ENCODE measurements at regions not wholly inside any gene's neighbourhood (a gene's known extent, or its start where the extent isn't known, plus 50 kb on each side); places are given as distances from the start of the nearest gene placed in this dataset.
"Not testable (repeated sequence)": the region's sequence is repeated elsewhere in the genome, so short reads cannot be mapped to it uniquely, and the experiment has no call there.

DNA sequence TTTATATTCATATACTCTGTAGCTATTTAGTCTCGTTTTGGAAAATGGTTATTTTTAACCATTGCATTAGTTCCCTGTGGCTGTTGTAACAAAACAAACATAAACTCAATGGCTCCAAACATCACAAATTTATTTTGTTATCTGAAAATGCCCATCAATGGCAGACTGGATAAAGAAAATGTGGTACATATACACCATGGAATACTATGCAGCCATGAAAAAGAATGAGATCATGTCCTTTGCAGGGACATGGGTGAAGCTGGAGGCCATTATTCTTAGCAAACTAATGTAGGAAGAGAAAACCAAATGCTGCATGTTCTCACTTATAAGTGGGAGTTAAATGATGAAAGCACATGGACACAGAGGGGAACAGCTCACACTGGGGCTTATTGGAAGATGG, 938.7 kb downstream of the NLGN4X start:
- not testable (repeated sequence) for FAIRE-seq

DNA sequence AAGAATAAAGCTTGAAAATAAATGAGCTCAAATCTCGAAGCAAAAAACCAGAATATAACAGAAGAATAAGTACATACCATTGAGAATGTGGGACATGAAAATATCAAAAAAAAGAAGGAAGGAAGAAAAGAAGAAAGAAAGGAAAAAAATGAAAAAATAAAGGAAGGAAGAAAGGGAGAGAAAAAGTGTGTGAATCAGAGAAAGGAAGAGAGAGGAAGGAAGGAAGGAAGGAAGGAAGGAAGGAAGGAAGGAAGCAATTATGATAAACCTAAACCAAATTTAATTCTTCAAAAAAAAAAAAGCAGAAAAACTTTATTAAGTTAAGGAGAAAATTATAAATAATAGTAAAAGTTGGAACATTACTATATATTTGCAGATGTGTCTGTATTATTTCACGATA, 949.8 kb downstream of the NLGN4X start:
- FAIRE-seq = no peak

DNA sequence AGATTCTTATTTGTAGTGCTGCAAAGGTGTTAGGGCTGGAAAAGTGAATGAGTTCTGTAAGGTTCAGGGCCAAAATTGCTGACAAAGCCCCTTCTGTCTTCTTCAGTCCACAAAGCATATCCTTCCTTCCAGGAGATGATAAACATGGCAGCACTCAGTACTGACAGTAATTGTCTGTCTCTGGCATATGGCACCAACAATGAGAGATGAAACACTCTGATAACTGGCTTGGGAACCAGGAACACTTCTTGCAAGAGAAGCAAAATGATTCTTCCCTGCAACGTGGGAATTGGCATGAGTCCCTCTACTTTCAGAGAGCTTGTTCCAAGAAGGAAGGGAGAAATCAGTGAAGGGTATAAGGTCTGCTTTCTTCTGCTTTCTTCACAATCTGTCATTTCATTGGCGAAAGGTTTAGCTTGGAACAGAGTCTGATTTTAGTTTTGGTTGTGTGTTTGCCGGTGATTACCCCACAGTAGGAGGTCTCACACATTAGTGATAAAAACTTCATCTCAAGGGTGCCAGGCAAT, 963.3 kb downstream of the NLGN4X start:
- FAIRE-seq = no peak

DNA sequence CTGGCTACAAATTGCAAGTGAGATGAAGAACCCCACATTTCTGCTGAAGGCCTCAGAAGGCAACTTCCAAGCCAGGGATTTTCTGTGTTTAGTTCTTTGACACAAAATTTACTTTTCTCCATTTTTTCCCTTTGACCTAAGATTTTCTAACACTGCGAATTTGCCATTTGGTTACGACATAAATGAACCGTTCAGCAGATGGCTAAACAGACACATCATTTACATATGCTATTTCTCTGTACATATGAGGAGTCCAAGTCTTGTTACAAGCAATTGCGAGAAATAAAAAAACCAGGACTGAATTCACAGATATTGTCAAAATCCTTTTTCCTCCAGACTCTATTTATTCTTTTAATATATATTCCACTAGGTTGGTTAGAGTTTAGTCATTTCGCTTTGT, 978.6 kb downstream of the NLGN4X start:
- no peak for FAIRE-seq

DNA sequence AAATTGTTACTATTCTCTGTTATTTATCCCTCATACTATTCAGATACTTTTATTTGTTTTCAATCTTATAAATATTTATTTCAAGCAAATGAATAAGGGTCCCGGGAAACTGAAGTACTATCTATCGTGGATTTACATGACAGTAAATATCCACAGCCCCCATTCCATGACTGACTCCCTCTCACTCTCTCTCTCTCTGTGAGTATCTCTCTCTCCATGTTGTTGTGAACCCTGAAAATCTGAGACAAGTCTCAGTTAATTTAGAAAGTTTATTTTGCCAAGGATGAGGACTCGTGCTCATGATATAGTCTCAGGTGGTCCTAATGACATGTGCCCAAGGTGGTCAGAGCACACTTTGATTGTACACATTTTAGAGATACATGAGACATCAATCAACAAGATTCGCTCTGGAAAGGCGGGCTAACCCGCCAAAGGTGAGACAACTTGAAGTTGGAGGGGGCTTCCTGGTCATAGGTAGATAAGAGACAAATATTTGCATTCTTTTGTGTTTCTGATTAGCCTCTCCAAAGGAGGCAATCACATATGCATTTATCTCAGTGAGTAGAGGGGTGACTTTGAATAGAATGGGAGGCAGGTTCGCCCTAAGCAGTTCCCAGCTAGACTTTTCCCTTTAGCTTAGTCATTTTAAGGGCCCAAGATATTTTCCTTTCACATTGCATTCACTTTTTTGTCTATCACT, 986.4 kb downstream of the NLGN4X start:
- FAIRE-seq = no peak

DNA sequence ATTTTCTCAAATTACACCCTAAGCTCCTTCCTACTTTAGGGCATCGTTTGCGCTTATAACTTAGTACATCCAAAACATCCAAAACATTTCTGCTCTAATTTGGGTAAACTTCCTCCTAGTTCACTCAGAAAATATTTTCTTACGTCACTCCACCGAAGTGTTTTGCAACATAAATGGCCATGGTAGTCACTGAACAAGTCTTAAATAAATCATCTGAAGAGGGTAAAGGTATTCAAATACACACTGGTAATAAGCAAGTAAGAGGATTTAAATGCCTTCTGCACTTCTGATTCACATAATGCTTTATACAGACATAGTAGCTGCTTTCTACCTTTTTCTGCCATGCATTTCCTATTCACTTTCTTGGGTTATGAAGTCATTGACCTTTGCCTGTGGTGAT, 991.9 kb downstream of the NLGN4X start:
- no peak for FAIRE-seq

DNA sequence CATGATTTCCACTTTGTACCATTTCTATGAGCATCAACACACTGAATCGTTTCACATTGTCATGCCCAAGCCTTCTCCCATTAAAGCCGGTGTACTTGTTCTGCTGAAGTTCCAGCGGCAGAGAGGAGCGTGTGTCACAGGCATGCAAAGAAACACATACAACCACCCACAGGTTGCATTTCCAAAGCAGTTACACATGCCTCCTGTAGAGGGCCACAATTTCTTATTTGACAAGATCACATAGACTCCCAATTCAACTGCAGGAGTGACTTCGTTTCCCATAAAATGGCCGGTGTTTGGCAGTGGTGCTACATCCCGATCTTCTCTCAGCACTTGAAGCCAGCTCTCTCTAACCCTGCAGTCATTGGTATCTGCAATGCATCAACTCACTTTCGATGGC, 992.6 kb downstream of the NLGN4X start:
- no peak for FAIRE-seq

DNA sequence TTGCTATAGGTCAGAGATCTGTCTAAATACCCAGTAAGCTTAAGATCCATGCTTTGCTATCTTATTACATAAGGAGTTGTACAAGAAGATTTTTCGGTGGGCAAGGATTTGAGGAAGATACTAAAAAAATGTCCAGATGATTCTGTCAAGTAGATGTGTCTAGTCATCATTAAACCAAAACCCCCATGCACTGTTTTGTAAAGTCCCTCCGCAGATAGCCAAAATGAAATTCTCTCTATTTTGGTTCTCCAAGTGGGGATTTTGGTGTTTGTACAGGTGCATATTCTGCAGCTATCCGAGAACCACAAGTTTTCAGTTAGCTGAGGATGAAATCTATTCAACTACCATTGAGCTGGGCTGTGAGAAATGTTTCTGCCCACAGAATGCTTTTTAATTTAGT, 994.8 kb downstream of the NLGN4X start:
- no peak for FAIRE-seq

DNA sequence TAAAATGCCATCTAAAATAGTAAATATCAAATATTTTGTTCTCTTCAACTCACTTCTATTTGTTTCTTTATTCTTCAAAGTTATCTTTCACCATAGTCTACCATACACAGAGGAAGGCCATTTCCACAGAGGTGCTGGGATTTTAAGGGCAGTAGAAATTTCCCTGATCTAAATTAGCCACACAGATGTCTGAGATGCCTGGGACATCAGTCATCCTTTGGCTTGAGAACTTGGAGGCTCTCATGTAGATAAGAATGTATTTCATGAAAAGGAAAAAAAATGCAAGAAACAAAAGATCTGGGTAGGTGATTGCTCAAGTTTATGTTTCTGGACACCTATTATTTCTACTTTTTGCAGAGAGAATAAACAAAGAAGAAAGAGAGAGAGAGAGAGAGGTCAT, 1008.2 kb downstream of the NLGN4X start:
- FAIRE-seq = no peak

DNA sequence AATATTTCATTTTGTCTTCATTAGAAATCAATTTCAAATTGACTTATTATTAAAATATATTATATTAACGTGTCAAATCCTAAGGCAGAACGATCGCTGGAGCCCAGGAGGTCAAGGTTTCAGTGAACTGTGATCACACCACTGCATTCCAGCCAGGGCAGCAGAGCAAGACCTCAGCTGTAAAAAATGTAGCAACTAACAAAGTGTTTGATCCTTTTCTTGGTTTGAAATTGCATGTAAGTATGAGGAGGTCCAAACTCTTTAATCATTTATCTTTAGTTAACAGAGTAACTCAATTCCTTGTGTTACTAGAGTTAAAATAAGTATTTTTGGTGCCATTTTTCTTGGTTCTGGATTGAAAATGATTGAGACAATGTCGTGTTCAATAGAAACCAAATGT, 1033.9 kb downstream of the NLGN4X start:
- FAIRE-seq = no peak

DNA sequence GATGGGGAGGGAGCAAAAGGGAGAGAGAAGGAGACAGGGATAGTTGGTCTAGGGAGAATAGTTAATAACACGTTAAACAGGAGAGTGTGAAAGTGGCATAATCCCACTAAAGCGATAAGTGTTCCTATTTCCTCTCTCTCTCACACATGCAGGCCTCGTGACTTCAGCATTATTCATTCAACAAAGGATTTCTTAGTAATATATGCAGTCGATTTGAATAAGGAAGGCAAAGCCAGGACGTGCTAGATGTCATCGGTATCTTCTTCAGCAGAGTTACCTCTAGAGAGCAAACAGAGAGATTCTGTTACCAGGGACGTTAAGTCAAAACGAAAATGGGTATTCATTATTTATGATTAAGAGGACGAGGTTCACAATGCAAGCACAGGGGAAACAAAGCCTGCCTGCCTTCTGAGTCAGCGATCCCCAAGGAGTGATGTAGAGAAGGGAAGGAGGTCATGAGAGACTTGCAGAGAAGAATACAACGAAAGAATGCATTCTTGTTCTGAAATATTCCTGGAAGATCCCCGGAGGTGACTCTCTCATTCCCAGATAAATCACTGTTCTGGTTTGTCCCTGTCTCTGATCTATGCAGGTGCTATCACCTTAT, 1048.4 kb downstream of the NLGN4X start:
- FAIRE-seq = no peak

DNA sequence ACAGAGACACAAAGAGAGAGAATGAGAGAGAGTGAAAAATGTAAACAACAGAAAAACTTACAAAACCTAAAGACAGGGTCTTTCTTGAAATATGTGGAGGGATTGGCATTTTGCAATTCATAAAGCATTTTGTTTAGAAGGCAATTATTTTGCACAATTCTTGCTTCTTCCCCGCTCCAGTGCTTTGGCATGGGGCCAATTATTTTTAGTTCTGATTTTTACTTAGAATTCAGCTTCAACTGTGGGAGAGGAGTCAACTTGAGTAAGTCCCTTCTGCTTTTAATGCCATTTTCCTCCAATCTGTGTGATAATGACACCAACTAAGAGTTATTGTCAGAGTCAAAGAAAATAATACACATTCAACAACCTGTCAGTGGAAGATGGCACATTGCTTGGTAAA, 1051.9 kb downstream of the NLGN4X start:
- no peak for FAIRE-seq

DNA sequence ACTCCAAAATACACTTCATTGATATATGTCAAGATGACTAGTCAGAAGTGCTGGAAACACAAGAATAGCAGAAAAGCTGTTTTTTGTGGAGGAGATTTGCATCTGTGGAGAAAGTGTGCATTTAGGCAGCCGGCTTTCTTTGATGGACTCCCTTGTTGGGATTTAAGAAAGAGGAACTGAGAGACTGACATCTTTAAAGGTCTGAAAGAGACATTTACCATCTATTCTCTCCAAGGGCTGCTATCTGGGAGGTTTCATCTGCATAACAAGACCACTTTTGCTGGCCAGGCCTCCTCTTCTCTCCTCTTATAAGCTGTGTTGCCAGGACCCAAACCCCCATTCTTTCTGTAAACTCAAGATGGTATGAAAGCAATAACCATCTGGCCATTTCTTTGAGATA, 1065.0 kb downstream of the NLGN4X start:
- no peak for FAIRE-seq

DNA sequence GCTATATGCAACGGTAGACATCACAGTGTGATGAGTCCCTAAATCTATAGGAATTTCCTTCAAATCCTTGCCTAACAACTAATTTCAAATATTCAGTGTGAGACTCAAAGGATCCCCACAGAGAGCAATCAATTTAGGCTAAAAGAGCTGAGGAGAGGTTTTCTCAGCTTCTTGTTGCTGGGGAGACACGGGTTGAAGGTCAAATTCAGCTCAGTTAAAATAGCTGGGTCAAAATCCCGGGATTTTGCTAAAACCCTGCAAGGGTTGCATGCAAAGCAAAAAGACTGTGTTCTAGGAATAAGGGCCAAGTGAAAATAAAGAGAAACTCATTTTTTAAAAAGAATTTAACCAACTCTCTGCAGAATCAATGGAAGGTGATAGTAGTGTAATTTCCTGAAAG, 1073.4 kb downstream of the NLGN4X start:
- FAIRE-seq = no peak

DNA sequence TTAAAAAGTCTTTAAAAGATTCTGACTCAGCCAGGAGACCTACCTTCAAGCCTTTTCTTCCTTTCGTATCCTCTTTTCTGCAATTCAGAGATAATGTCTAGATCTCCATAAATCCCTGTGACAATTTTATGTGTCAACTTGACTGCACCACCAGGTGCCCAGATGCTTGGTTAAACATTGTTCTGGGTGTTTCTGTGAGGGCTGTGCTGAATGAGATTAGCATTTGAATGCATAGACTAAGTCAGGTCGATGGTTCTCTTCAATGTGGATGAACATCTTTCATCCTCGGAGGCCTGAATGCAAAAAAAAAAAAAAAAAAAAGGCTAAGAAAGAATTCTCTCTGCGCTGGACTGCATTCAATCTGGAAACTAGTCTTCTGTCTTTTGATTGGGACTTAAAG, 1082.7 kb downstream of the NLGN4X start:
- FAIRE-seq = no peak

DNA sequence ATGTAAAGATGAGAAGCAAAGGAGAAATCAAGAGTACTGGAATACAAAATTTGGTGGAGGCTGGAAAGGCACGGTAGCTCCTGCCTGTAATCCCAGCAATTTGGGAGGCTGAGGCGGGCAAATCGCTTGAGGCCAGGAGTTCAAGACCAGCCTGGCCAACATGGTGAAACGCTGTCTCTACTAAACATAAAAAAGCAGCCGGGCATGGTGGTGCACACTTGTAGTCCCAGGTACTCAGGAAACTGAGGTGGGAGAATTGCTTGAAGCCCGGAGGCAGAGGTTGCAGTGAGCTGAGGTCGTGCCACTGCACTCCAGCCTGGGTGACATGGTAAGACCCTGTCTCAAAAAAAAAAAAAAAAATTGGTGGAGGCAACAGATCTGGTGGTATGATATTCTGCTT, 1086.0 kb downstream of the NLGN4X start:
- no peak for FAIRE-seq

DNA sequence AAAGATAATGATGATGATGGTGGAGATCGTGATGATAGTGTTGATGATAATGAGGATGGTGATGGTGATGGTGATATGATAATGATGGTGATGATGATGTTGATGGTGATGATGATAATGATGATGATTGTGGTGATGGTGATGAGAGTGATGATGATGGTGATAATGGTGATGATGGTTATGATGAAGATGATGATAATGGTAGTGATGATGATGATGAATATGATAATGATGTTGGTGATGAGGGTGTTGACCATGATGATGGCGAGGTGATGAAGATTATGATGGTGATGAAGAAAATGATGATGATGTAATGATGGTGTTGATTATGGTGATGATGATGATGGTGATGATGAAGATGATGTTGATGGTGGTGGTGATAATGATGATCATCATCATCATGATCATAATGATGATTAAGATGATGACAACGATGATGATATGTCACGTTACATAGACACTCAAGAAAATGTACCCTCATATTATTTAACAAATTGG, 1106.4 kb downstream of the NLGN4X start:
- FAIRE-seq = no peak

DNA sequence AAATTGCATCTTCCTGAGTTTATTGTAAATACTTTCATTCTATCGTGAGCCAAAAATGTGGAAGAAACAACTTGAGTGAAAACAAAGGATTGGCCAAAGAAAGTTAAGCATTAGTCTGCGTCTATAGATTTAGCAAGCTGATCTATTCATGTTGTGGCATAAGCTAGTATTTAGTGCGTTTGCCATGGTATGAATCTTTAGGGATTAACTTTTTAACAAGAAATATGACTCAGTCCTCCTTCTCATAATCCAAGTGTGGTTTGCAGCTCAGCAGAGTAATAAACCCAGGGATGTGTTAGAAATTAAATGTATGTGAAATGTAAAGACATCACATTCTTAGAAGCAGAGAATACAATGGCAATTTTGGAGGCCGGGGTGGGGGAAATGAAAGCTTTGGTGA, 1110.9 kb downstream of the NLGN4X start:
- FAIRE-seq = no peak

DNA sequence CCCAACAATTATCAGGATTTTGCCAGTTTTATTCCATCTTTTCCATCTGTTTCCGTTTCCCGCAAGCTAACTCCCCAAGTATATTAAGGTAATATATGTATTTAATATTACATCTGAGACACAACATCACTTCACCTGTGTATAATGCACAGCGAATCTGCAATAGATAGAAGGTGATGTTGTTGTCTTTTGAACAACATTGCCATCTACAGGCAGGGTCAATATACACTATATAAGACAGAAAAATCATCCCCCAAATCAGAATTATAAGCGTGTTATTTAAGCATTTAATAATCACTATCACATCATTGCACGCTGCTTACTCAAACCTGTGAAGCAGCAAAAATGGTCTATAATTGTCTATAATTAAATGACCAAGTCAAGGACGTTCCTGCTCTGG, 1115.5 kb downstream of the NLGN4X start:
- no peak for FAIRE-seq

DNA sequence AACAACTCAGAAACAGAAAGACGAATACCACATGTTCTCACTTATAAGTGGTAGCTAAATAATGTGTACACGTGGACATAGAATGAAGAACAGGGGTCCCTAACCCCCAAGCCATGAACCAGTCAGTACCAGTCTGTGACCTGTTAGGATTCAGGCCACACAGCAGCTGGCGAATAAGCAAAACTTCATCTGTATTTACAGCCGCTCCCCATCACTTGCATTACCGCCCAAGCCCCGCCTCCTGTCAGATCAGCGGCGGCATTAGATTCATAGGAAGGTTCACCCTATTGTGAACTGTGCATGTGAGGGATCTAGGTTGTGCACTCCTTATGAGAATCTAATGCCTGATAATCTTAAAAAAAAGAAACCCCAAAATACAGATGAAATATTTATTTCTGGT, 1128.7 kb downstream of the NLGN4X start:
- FAIRE-seq = no peak

DNA sequence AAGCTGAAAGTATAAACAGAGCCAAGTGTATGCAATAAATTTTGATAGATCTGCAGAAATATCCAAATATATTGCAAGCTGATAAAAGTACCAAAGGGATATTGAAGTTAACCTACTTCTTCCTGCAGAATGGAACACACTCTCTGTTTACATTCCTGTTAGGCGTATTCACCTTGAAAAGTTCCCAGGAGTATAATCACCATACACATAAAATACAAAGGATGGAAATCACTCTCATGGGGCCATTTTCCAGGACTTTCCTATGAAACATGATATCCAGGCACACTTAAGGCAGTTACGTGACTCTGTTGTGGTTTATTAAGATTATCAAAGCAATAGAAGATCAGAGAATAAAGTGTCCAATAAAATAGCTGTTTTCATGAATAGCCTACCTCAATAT, 1142.3 kb downstream of the NLGN4X start:
- no peak for FAIRE-seq

DNA sequence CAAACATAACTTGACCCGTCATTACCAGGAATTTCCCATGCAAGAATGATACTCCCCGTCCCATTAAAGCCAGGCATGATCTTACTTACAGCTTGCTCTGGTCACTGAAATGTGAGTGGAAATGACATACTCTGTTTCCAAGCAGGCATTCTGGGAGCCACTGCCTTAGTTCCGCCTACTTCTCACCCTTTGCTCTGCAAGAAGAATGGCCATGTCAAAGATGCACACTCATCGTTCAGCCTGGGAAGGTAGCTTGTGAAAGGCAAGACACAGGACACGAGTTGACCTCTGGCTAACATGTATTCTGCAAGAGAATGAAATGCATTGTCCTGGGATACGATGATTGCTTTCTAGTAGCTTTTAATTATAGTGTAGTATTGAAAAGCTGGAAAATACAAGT, 1144.4 kb downstream of the NLGN4X start:
- no peak for FAIRE-seq

DNA sequence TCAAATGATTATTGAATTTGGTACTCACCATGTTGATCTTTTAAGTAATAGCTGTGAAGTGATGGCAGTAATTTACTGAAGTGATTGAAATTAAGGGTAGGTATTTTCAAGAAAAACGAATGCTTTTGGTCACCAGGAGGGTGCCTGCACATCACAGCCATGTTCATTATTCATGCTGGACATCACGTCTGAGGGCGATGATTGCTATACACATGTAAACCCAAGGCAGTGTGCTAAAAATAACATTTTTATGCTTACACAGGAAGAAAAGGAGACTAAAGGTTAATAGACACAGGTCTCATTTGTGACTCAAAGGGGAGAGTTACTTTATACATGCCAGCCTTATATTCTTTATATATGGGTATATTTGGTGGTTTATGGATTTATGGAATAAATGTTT, 1146.0 kb downstream of the NLGN4X start:
- no peak for FAIRE-seq

DNA sequence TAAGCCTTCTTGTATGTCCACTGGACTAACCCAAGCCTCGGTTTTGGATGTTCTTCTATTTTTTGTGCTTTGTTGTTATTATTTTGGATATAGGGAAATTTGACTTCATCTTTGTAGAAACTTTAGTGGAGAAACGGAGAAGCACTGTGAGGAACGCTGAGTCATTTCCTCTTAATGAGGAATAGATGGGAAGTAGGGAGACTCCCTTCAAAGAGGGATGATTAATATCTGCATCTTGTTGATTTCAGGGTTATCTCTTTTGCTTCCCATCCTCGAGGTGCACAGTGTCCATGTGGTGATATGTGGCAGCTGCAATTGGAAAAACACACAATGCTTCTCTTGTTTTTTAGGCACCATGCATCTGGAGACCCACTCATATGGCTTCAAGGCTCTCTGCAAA, 1147.9 kb downstream of the NLGN4X start:
- FAIRE-seq = no peak

DNA sequence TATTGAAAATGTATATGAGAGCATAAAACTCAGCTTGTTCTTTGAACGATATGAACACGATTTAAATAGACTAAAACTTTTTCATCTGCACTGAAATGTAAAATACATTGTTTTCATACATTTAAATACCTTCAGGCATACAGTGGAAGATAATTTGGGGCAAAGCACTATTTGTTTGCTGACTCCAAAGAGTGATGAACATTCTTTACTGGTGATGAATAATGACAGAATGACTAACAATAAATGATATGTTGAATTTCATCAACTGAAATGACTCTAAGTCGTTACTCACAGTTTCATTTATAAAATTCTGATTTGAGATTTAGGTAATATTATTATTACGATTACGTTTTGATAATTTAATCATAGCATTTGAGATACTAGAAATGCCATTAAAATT, 1160.1 kb downstream of the NLGN4X start:
- no peak for FAIRE-seq
